Breast epithelium (tissue), 4 donors: ENCODE measurements at regions not wholly inside any gene's neighbourhood (a gene's known extent, or its start where the extent isn't known, plus 50 kb on each side); places are given as distances from the start of the nearest gene placed in this dataset.
"Not testable (repeated sequence)": the region's sequence is repeated elsewhere in the genome, so short reads cannot be mapped to it uniquely, and the experiment has no call there.

Experiments used
- DNase-seq, 2 donors: peaks; one replicate each; pipeline ENCODE4 v3.0.0-alpha.2; 2019; ENCODE audit warnings: low spot score in 2 of 2
- H3K27ac ChIP-seq, 2 donors: fragments of 200-600 bp; sonication (generic) in 1 of 2; one replicate each; pipeline ENCODE4 v1.5.1; 2016 to 2019; ENCODE audit warnings: mild to moderate bottlenecking in 1 of 2
- H3K27me3 ChIP-seq, 2 donors: fragments of 200-600 bp; sonication (generic) in 1 of 2; one replicate each; pipeline versions ENCODE4 v1.5.1 to v1.6.0; 2017 to 2019; ENCODE audit warnings: control low read depth in 1 of 2, mild to moderate bottlenecking in 1 of 2
- H3K36me3 ChIP-seq: fragments of 200-600 bp; one replicate; pipeline ENCODE4 v1.5.1; 2019
- H3K4me1 ChIP-seq, 2 donors: fragments of 200-600 bp; sonication (generic); one replicate each; pipeline ENCODE4 v1.5.1; 2016 to 2019; ENCODE audit warnings: control low read depth in 1 of 2
- H3K4me3 ChIP-seq, 3 donors: fragments of 200-600 bp; sonication (generic); 1 replicate in 2 of 3; 2 replicates in 1 of 3; pipeline ENCODE4 v1.5.1; 2016 to 2019; ENCODE audit warnings: mild to moderate bottlenecking in 3 of 3, moderate library complexity in 2 of 3
- H3K9me3 ChIP-seq, 2 donors: fragments of 200-600 bp; sonication (generic) in 1 of 2; one replicate each; pipeline ENCODE4 v1.5.1; 2016 to 2019; ENCODE audit warnings: control low read depth in 1 of 2
- intact Hi-C: fragments of 100-400 bp; cut with DNase I; formaldehyde crosslinking; loops from one replicate; pipeline ENCODE4 v1.15.1; 2023; ENCODE audit warnings: low total_unique reads

DNA sequence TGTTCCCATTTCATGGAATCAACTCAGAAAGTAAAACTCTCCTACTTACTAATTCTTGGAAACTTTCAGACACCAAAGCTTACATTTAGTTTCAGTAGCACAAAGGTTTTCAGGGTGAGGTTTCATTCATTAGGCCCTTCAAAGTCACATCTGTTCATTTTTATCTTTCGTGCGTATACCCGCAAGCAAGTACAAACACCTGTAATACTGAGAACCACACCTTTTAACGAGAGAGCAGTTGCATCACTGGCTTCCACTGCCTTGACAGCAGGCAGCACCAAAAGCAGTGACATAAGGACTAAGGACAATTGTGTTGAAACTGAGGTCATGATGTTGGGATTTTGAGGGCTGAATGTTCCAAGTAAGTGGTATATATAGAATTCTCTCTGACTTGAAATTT lies 60.5 kb downstream of the GOLGA6L22 start:
- H3K27me3 ChIP-seq, DNase-seq, H3K27ac ChIP-seq, intact Hi-C loops, H3K4me1 ChIP-seq, H3K36me3 ChIP-seq, H3K9me3 ChIP-seq, H3K4me3 ChIP-seq: not testable (repeated sequence)

DNA sequence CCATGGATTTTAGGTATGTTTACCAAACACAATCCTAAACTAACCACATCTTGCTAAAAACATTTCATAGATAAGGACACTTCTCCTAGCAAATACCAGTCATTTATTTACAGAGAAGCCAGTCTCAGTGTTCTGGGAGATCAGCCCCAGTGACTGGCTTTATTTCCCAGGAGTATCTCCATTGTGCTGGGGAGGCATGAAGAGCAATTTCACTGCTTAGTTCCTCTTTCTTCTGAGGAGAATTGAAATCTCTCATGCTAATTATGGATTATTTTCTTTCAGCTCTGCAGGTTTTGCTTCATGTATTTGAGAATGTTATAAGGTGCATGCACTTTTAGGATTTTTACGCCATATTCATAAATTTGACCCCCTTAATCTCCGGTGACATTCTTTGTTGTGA lies 67.8 kb downstream of the GOLGA6L22 start:
- H3K4me3 ChIP-seq, H3K27me3 ChIP-seq, H3K9me3 ChIP-seq, H3K36me3 ChIP-seq, H3K4me1 ChIP-seq, DNase-seq, H3K27ac ChIP-seq, intact Hi-C loops: not testable (repeated sequence)

DNA sequence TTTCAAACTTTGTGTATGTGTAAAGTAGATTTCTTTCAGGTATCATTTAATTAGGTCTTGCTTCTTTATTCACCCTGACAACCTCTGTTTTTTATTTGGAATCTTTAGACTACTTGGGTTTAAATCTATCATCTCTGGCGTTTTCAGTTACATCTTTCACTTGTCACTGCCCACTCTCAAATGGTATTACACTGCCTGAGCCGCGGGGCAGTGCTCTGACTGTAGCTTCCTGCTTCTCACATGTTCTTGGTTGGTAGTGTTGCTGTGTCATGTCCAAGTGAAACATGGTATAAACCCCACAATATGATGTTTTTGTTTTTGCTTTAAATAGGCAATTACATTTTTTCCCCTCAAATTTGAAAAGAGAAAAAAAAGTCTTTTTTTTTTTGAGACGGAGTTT lies 68.3 kb downstream of the GOLGA6L22 start:
- H3K9me3 ChIP-seq, H3K4me3 ChIP-seq, H3K4me1 ChIP-seq, H3K27ac ChIP-seq, DNase-seq, H3K27me3 ChIP-seq, H3K36me3 ChIP-seq, intact Hi-C loops: not testable (repeated sequence)

- H3K36me3 ChIP-seq, H3K4me1 ChIP-seq, intact Hi-C loops, DNase-seq, H3K9me3 ChIP-seq, H3K27me3 ChIP-seq, H3K27ac ChIP-seq, H3K4me3 ChIP-seq: not testable (repeated sequence)
These were observed 70.5 kb downstream of the GOLGA6L22 start for GRCh38 chr15:22529200-22529599.

DNA sequence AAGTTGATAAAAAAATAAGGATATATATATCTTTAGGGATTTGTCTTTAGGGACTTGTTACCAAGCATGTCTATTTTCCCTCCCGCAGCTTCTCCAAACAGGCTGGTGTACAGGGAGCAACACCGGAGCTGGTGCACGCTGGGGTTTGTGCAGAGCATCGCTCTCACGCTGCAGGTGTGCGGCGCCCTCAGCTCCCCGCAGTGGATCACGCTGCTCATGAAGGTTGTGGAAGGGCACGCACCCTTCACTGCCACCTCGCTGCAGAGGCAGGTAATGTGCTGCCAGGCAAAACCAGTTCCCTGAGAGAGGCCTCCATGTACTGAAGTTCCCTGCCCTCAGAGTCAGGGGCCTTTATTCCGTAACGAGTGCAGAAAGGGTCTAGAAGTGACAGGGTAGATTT lies 101.0 kb downstream of the GOLGA6L22 start:
- intact Hi-C loops, DNase-seq, H3K4me1 ChIP-seq, H3K4me3 ChIP-seq, H3K27ac ChIP-seq, H3K36me3 ChIP-seq, H3K9me3 ChIP-seq, H3K27me3 ChIP-seq: not testable (repeated sequence)

DNA sequence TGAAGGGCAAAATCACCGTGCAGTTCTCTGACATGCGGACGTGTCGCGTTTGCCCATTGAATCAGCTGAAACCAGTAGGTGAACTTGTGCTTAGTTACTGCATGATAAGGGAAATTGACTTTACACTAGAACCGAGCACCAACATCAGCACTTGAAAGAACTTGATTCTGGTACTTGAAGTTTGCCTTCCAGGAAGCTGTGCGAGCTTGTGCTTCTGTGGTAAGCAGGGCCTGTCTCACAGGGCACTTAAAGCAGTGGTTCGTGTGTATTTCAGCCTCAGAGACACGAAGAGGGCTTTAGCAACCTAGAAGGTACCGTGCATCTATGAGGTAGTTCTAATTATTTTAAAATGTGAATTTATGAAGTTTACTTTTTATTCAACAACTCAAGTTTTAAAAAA lies 103.0 kb downstream of the GOLGA6L22 start:
- H3K4me1 ChIP-seq, H3K27me3 ChIP-seq, intact Hi-C loops, H3K9me3 ChIP-seq, H3K36me3 ChIP-seq, DNase-seq, H3K27ac ChIP-seq, H3K4me3 ChIP-seq: not testable (repeated sequence)

GRCh38 chr15:22566510-22566909 lies 107.8 kb downstream of the GOLGA6L22 start:
- H3K27me3 ChIP-seq, intact Hi-C loops, H3K4me1 ChIP-seq, H3K9me3 ChIP-seq, H3K36me3 ChIP-seq, H3K27ac ChIP-seq, DNase-seq, H3K4me3 ChIP-seq: not testable (repeated sequence)

GRCh38 chr15:22569486-22569885 lies 110.8 kb downstream of the GOLGA6L22 start:
- H3K36me3 ChIP-seq, H3K27ac ChIP-seq, H3K4me3 ChIP-seq, H3K9me3 ChIP-seq, intact Hi-C loops, H3K4me1 ChIP-seq, DNase-seq, H3K27me3 ChIP-seq: not testable (repeated sequence)

- H3K4me1 ChIP-seq, H3K9me3 ChIP-seq, H3K27ac ChIP-seq, H3K4me3 ChIP-seq, H3K27me3 ChIP-seq, H3K36me3 ChIP-seq, DNase-seq, intact Hi-C loops: not testable (repeated sequence)
These were observed 113.5 kb downstream of the GOLGA6L22 start for GRCh38 chr15:22572152-22572735.

GRCh38 chr15:22572792-22573191 lies 114.1 kb downstream of the GOLGA6L22 start:
- intact Hi-C loops, H3K9me3 ChIP-seq, H3K4me1 ChIP-seq, H3K27ac ChIP-seq, DNase-seq, H3K36me3 ChIP-seq, H3K27me3 ChIP-seq, H3K4me3 ChIP-seq: not testable (repeated sequence)

DNA sequence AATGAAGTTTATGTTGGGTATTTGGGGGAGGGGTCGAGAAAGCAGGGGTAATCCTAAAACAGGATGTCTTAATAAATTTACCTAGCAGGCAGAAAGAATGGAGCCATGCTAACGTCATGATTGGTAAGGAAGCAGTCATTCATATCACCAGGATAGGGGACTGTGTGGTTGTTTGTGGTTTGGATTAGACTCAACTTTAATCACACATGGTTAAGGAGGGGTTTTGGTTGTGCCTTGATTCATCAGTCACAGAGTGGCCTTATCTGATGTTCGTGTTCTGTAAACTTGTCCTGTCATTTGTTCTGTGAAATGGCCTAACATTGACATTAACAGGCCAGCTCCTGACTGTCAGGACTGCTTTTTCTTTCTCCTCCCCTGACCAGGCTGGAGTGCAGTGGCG lies 119.1 kb downstream of the GOLGA6L22 start:
- H3K27me3 ChIP-seq, DNase-seq, H3K27ac ChIP-seq, H3K4me1 ChIP-seq, H3K36me3 ChIP-seq, H3K4me3 ChIP-seq, intact Hi-C loops, H3K9me3 ChIP-seq: not testable (repeated sequence)

GRCh38 chr15:22579213-22579612 lies 120.5 kb downstream of the GOLGA6L22 start:
- H3K4me1 ChIP-seq, H3K36me3 ChIP-seq, H3K4me3 ChIP-seq, intact Hi-C loops, DNase-seq, H3K27me3 ChIP-seq, H3K27ac ChIP-seq, H3K9me3 ChIP-seq: not testable (repeated sequence)

DNA sequence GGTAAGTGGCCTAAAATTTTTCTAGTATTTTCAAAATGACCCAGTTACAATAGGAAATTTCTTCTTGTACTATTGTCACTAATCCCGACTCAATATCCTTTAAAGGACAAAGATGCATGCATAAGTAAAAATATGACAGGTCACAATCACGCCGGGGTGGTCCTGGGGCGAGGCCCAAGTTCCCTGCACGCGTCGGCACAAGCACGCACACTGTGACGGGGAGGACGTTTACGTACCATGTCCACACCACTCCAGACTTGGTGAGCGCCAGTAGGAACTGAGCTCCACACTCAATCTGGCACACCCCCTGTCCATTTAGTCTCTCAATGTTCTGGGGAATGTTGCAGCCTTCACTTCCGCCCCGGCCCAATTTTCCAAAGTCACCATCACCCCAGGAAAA lies 128.7 kb downstream of the GOLGA6L22 start:
- H3K4me3 ChIP-seq, intact Hi-C loops, H3K4me1 ChIP-seq, H3K27me3 ChIP-seq, DNase-seq, H3K27ac ChIP-seq, H3K36me3 ChIP-seq, H3K9me3 ChIP-seq: not testable (repeated sequence)

GRCh38 chr15:22598552-22598951 lies 139.8 kb downstream of the GOLGA6L22 start:
- H3K36me3 ChIP-seq, H3K9me3 ChIP-seq, H3K27me3 ChIP-seq, H3K27ac ChIP-seq, intact Hi-C loops, H3K4me3 ChIP-seq, H3K4me1 ChIP-seq, DNase-seq: not testable (repeated sequence)
